SW 1271 (cell line): ENCODE measurements at regions not wholly inside any gene's neighbourhood (a gene's known extent, or its start where the extent isn't known, plus 50 kb on each side); places are given as distances from the start of the nearest gene placed in this dataset.

Experiments
- DNase-seq, 2 experiments: peaks; one replicate each; lab custom pipeline; 2025; lab: John Stamatoyannopoulos, UW

DNA sequence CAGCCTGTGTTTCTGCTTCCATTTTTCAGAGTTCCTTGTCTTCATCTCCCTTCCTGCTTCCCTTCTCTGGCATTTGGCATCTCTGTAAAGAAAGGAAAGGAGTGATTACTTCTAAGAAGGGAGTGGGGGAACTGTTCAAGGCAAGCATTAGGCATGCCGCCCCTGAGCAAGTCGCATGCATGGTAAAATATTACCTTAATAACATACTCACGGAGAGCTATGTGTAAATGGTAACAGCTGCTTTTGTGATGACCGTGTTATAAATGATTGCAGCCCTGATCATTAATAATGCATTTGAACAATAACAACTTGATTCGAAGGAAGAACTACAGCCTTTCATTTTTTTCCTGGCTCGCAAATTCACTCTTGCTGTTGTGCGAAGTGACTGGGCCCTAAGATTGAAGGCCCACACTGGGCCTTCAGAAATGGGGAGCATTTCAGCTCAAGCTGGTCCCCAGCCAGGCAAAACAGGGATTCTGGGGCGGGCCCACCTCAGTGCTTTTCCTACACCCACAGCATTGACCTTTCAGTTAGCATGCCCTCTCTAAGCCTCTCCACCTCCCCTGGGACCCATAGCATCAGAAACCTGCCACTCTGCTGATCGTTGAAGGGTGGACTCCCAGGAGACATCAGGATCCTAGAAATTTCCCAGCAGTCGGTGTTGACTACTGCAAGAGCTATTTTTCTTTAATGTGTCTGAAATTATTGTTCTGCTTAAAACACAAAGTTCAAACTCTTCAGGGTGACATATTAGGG, 263.0 kb upstream of the CADM1 start:
- DNase-seq, result no peak

DNA sequence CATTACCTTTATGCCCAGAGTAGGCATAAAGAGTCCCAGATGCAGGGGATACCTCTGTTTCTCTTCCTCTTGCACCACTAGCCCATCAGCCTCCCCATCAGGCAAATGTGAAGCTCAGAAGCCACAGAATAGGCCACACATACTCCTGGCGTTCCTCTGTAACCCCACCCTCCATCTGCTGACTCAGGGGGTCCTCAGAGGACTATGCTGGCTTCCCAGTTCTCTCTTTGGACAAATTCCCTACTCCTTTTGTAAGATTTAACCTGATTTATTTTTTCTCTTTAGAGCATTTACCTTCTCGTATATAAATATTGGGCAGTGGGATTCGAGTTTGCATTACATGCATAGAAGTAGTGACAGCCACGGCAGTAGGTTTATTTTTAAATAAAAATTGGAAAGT, 262.3 kb upstream of the CADM1 start:
- DNase-seq, result no peak

GRCh38 chr11:115765803-115766239, 261.6 kb upstream of the CADM1 start:
- DNase-seq, result no peak

- DNase-seq, result no peak
These were observed 260.0 kb upstream of the CADM1 start for GRCh38 chr11:115764176-115764575.

DNA sequence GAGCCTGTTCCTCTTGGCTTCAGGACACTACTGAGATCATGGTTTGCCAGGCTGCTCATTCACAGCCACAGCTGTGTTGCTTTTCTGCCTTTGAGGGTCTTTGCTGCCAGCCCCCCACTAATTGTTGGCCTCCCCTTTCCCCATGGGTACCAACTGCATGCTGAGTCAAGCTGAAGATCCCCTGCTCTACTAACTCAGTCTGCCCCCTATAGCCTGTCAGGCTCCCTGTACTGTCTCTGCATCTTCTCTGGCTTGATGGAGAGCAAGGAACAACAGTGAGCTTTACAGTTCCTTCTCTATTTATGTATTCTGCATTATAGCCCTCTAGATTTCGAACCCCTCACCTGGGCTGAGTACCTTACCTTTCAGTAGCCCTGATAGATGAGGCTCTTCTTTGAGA, 257.6 kb upstream of the CADM1 start:
- no peak for DNase-seq

DNA sequence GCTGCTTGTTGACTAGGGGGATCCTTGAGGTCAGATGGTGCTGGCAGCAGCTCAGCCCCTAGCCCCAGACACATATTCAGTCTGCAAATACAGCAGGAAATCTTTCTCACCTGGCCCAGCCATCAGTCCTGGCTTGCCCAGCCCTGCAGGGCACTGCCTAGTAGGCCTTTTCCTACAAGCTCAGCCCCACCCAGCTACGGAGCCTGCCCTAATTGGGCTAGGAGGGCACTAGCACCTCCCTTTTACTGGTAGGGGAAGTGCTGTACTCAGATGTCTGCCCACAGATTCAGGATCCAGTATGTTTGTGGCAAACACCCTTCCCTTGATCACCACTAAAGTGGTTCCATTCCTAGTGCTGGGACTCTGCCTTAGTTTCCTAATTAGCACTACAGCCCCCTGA, 257.1 kb upstream of the CADM1 start:
- DNase-seq, result no peak

DNA sequence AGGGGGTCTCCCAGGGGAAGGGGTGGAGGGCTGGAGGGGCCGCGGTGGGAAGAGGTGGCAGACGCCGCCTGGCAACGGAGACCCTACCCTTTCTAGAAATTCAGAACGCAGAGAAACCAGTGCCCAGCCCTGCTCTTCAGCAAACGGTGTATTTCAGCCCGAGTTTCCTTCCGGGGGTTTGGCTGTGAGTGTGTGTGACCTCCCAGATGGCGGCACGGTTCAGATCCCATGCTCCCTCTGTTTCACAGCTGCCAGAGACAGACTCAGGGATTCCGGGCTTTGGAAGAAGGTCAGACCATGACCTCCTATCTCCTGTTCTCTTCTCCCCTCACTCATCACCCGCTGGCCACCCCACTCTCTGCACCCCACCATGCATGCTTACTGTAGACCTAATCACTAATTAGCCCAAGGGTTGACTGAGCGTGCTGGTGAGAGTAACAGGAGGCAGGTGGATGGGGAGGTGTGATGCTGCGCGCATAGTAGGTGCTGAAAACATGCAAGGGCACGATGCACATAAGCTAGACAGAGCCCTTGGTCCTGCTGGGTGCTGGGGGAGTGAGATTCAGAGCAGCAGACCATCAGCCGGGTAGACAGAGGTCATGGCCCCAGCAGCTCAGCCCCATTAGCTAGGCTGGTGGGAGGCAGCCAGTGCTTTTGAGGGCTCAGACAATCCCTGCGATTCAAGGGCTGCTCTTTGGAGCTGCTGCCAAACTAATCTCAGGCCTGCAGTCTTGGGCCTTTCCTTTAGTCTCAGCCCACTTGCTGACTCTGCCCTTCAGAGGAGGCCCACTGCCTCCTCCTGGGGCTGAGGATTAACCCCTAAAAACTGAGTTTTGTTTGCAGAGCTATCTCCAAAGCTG, 256.5 kb upstream of the CADM1 start:
- DNase-seq, result no peak

DNA sequence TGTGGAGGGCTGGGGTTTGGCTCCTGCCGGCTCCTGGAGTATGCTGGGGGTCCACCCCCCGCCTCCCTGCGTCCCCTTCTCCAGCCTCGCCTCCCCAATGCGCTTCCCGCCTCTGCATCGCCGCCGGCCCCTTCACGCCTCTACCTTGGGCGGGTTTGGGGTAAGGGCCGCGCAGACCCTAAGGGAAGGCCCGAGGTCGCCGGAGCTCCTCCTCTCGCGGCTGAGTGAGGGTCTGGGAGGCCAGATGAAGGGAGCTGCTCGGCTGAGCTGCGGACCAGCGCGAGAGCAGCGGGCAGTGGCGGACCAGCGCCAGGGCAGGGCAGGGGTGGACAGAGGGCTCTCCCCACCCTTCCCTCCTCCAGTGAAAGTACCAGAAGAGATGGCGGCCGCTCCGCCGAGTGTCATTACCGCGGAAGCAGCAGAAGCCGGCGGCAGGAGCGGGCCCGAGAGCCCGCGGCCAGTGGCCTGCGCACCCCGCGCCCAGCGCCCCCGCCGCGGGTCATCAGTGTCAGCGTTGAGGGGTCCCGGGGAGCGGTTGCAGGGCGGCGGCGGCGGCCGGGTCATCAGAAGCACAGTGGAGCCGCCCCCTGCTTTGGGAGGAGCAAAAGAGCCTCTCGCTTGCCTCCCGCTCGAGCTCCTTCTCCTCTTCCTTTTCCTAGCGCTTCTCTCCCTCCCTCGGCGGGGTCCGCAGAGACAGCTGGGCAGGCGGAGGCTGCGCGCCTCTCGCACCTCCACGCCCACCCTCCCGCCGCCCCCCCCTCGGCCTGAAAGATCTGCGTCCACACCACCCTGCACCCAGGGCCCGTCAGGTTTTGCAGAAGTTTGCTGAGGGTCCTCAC, 255.6 kb upstream of the CADM1 start:
- no peak for DNase-seq

- no peak for DNase-seq
These were observed 253.8 kb upstream of the CADM1 start for GRCh38 chr11:115758011-115758410.

DNA sequence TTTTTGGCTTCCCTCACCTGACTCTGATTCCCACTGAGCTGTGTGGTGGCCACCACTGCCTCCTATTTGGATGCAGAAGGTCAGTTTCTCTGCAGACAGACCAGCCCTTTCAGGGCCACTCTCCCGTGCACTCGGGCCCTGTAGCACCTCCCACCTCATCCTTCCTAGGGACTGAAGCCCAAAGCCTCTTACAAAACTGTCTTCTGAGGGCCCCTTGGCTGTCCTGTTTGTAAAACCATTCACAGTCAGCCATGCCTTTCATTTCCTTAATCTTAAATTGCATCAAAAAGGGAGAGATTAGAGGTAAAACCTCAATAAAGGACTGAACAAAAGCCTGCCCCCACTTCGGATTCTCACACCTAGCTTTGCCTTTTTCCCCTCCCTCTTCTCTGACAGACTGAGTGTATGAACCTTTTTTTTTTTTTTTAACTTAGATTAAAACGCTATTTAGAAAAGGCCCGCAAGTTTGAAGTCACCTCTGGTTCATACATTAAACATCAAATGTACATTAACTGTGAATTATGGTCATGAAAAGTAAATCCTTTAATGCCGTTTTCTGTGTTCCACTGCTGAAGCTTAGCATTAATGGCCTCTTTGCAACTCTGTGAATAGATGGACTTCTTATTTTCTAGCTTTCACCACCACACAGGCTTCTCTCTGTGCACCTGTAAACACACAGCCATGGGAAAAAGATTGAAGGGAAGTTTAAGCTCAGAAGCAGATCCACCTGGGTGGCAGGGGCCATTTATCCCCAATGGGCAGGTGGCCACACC, 247.2 kb upstream of the CADM1 start:
- no peak for DNase-seq

DNA sequence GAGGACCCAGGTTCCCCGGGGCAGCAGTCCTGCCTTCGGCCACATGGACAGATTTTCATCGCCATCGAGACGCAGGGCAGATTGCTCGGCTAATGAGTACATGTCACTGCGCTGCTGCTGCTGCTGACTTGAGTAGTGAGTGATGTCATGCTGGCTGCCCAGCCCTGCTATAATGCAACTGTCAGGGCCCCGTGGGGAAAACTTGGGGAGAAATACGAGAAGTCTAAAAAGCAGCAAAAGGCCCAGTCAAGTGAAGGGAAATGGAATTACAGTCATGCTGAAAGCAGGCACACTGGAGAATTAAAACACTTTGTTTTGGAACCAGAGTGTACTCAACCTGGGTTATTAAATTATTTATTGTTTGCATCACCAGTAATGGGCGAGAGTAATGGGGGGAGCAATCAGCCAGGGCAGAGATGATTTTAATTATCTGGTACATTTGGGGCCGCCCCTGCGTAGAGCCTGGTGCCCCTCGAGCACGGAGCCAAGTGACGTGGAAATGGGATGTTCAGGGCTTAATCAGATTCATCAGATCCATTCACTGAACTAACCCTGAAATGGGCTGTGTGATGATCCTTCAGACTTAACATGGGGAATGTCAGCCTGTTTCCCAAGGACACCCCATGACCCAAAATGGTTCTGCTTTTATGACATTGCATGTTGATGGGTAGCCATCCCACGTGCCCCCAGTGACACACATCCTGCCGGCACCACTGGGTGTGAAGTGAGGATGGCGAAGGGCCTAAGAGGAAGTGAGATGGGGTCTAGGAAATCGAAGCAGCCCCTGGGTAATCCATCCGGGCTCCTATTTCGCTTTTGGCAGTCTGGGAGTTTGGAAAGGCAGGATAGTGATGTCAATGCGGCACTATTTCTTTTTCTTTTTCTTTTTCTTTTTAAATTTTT, 241.6 kb upstream of the CADM1 start:
- DNase-seq, result no peak

- DNase-seq, result no peak
These were observed 240.9 kb upstream of the CADM1 start for GRCh38 chr11:115745066-115745465.

DNA sequence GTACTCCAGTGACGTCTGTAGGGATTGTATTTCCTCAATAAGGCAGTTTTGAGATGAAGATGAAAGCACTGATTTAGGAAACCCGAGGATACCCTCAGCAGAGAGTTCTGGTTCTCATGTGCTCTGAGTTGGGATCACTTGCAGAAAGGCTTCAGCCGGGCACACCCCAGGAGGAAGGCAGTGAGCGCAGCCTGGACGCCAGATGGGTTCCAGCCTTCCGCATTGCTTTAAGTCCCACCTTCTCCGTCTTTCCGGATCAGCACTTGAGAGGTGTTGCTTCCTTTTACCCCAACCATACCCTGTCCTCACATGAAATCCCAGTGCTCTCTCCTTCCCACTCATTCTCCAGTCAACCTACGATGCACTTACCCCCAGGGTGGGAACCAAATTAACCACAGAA, 239.5 kb upstream of the CADM1 start:
- DNase-seq, result no peak

GRCh38 chr11:115741376-115742107, 237.3 kb upstream of the CADM1 start:
- no peak for DNase-seq

DNA sequence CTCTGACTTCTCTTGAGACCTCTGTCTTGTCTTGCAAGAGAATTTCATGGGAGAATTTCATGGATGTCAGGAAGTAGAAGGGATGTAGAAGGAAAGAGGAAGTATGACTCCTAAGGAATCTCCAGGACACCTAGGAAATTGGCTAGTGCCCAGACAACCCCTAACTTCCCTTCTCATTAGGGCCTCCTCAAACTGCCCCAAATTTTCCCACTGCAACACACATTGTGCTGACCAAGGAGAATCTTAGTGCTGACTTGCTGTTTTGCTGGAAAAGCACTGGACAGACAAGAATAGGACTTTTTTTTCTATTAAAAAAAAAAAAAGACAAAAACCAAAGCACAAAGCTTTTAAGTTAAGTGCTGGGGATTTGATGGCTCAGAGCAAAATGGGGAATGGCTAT, 236.1 kb upstream of the CADM1 start:
- DNase-seq, result no peak

DNA sequence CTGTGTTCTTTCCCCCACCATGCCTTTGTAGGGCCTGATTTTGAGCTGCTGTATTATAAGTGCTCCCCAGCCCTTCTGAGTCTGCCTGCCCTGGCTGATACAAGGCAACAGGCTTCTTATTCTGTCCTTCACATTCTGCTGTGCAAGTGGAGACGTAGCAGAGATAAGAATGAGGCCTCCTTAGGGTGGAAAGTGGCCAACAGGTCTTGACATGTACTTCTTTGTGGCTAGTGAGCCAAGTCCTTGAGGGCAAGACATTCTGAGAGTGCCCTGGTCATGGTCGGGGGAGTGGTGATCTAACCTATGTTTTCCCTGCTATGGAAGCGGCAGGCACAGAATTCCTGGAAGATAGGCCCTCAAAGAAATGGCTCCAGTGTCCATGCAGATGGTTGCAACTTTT, 235.7 kb upstream of the CADM1 start:
- DNase-seq, result no peak

DNA sequence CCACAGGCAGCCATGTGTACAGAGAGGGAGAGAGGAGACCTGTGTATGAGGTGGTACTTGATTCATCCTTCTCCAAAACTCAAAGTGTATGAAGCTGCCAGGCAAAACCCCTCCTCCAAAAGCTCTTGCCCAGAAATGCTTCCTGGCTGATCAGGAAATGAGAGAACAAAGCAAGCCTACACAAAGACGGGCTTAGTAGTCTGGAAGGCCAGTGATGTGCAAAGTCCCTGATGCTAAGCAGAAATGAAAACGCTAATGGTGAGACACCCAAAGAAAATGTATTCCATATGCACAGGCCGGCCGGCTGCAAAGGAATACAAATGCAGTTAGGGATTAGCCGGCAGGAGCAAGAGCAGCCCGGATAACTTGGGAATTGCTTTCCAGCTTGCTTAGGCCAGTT, 234.9 kb upstream of the CADM1 start:
- DNase-seq, result no peak

DNA sequence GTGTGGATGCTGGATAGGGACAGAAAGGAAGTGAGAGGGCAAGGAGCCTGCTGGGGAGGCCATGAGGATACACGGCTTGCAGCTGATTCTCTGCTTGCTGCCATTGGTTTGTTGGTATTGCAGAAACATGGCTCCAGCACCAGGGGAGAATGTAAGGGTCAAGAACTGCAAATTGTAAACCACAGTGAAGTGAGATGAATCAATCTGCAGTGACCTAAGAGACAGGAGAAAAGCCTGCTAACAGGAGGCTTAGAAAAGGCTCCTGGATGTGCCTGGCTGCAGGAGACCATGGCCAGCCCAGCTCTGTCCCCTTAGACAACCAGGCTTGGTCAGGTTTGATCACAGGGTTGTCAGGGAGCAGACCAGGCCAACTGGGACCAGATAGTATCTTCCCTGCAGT, 233.7 kb upstream of the CADM1 start:
- DNase-seq, result no peak

- no peak for DNase-seq
These were observed 231.9 kb upstream of the CADM1 start for GRCh38 chr11:115736146-115736545.

DNA sequence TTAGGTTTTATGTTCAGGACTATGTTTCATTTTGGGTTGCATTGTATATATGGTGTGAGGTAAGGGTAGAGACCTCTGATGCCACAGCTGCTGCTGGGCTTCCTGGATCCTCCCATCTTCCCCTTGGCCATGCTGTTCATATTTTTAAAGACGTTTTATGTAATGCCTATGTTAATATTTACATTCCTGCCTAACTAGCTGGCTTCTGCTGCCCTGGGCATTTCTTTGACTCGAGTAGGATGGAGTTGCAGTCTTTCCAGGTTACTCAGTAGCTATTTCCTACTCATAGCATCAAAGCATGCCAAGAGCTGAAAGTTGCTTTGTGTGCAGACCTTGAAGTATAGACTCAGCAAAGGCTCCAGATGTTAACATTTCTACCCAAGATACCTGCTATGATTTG, 220.5 kb upstream of the CADM1 start:
- DNase-seq, result no peak
